ENCODE measurements at regions not wholly inside any gene's neighbourhood (a gene's known extent, or its start where the extent isn't known, plus 50 kb on each side); places are given as distances from the start of the nearest gene placed in this dataset.
"Not testable (repeated sequence)": the region's sequence is repeated elsewhere in the genome, so short reads cannot be mapped to it uniquely, and the experiment has no call there.

DNA sequence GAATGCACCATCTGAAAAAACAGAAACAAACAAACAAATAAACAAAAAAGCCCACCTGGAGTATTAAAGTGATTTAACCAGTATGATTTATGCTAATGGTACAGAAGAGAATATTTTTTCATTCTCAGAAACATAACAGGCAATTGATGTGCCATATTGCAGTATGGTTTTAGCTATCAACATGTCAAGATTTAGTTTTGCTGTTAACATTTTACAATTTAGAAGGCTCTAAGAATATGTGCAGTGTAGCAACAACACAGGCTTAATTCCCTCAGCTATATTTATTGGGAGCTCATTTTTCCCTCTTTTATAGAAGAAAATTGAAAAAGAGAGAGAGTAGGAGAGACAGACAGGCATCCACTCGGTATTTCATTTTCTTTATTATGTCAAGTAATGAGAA, 1022.7 kb upstream of the CITED2 start:
- no peak for DNase-seq

DNA sequence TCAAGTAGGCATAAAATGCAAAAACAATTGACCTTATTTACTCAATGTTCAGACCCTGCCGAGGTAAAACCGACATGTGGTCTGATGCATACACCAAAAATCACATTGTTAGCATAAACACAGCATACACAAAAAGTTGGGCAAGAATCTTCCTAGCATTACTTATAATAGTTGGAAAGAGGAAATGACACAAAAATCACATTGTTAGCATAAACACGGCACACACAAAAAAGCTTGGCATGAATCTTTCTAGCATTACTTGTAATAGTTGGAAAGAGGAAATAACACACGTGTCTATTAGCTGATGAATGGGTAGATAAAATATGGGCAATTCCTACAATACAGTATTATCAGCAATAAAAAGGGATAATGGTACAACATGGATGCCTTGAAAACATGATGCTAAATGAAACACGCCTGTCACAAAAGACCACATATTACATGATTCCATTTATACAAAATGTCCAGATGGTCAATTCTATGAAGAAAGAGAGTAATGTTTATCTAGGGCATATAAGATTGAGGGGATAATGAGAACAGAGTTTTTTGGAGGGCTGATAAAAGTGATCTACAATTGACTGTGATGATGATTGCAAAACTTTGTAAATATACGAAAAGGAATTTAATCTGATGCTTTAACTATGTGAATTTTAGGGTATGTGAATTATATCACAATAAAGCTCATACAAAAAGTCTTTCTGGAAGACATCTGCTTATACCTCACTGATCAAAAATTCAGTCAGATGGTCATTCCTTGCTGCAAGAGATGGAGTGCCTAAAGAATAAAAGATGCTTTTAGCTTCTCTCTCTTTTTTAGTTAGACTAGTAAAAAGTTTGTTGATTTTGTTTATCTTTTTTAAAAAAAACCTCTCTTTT, 1019.5 kb upstream of the CITED2 start:
- no peak for DNase-seq

DNA sequence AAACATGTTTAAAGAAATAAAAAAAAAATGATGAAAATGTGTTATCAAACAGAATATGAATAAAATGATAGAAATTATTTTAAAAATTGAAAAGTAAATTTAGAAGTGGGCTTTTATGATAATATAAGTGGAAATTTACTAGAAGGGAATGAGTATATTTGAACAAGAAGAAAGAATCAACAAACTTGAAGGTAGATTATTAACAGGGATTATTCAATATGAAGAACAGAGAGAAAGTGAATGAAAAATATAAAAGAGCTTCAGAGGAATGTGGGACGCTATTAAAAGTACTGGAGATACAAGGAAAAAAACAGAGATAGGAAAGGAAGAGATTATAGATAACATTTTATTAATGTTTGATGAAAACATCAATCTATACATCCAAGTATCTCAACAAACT, 1014.4 kb upstream of the CITED2 start:
- DNase-seq, result no peak

DNA sequence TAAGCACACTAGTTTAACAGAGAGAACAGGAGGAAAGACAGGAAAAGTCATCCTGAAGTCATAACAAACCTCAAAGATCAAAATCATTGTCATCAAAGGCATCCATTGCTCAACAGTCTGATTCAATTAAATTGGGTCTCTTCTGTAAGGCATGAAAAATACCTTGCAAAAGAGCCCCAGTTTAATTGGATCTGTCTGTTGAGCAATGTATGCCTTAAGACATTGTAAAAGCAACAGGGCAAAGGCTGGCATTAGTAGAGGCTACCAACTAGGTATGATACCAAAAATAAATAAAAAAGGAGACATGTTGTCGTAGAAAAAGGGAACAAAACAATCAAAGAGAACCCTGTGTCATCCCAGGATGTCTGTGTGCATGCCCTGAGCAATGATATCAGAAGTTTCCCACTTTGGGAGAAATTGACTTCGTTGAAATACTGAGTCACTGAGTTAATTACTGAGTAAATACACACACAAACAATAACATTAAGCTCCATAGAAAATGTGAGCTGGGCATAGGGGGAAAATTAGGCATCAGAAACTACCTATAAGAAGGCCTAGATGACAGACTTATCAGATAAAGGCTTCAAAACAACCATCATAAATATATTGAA, 1013.8 kb upstream of the CITED2 start:
- no peak for DNase-seq

DNA sequence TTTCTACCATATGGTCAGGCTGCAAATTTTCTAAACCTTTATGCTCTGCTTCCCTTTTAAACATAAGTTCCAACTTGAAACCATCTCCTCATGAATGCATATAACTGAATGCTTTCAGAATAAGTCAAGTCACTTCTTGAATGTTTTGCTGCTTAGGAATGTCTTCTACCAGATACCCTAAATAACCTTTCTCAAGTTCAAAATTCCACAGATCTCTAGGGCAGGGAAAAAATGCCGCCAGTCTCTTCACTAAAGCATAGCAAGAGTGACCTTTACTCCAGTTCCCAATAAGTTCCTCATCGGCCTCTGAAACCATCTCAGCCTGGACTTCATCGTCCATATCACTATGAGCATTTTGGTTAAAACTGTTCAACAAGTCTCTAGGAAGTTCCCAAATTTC, 1011.2 kb upstream of the CITED2 start:
- DNase-seq, result no peak

DNA sequence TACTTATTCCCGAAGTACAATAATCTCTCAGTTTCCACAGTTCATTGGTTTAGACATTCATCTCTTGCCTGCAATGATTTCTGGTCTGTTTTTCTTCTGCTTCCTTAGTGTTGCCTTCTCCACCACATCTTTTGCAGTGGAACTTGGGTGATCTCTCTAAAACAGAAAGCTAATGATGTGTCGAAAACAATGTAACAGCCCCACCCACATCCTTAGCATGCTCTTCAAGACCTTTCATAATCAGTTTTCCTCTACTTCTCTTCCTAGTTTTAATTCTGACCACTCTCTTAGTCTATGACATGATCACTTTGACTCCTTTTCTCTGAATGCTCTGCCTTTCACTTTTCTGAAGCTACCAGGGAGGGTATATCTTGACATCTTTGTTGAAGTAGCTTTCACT, 1007.9 kb upstream of the CITED2 start:
- no peak for DNase-seq

DNA sequence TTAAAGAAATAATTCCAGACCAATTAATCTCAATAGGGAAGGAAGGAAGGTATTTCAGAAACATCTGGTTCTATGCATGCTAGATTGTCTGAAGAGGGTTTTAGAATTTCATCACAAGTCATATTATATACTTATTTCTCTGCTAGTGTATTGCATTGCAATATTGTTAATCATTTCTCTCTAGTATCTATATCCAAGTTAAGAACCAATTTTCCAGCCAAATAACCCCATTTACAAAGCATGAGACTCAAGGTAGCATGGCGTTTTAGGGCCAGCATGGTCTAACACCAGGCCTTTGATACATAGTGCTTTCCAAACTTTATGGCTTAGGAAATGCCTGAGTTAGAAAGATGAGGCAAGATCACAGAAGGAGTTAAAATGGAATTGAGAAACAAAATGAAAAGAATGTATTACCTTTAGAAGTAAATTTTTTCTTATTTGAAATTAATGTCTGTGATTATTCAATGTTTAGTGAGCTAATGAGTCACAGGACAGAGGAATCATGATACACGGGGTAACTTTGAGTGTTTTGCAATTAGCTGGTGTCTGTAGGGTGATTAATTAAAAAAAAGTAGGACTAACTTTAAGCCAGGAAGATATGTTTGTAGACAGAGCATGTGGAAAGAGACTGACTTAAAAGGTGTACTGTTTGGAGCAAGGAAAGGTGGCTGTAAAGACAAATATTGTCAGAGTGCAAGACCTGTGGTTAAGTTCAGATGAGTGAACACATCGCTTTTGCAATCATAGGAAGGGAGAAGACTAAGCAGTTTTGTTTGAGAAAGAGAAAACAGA, 1006.2 kb upstream of the CITED2 start:
- no peak for DNase-seq

DNA sequence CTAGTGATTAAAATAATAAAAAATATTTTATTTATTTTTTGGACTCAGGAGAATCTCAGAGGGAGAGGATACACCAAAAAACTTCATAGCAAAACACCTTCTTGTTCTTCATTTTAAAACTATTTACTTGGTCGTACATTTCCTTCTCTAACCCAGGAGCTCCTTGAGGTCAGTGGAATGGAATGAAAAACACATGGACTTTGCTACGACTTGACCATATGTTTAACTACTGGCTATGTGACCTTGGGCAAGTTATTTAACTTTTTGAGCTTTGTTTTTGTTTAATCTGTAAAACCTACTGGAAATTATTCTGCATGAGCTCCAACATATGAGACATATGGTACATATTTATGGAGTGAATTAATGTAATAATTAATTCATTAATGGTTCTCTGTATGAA, 1005.5 kb upstream of the CITED2 start:
- DNase-seq, result no peak

DNA sequence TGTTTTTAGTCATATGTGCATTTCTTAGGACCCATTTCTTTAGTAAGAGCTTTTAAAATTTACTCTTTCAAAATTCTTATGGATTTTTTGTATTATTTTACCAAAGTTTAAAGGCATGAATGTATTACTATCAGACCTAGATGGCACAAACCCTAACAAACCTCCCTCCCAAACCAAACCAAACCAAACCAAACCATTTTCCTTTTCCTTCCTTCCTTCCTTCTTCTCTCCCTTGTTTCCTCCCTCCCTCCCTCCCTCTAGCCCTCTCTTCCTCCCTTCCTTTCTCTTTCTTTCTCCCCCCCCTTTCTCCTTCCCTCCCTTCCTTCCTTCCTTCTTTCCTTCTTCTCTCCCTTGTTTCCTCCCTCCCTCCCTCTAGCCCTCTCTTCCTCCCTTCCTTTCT, 1001.8 kb upstream of the CITED2 start:
- DNase-seq, result no peak

DNA sequence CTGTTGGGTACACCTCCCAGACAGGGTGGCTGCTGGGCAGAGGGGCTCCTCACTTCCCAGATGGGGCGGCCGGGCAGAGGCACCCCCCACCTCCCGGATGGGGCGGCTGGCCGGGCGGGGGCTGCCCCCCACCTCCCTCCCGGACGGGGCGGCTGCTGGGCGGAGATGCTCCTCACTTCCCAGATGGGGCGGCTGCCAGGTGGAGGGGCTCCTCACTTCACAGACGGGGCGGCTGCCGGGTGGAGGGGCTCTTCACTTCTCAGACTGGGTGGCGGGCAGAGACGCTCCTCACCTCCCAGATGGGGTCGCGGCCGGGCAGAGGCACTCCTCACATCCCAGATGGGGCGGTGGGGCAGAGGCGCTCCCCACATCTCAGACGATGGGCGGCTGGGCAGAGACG, 999.3 kb upstream of the CITED2 start:
- DNase-seq, result not testable (repeated sequence)

DNA sequence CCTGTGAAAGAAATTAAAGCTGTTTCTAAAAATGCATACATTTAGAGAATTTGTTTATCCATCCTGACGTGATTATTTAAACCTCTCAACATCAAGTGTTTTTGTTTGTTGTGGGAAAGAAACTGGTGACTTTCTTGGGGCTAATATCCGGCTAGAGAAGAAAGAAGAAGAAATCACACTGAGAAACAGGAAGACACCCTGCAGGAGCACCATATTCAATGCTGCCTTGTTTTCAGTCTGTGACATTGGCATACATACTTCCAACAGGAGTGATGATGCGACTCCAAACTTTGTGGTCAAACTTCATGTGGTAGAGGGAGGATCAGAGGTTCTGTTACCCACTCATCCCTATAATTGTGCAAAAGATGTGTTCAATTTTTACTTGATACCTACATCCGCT, 997.6 kb upstream of the CITED2 start:
- no peak for DNase-seq

DNA sequence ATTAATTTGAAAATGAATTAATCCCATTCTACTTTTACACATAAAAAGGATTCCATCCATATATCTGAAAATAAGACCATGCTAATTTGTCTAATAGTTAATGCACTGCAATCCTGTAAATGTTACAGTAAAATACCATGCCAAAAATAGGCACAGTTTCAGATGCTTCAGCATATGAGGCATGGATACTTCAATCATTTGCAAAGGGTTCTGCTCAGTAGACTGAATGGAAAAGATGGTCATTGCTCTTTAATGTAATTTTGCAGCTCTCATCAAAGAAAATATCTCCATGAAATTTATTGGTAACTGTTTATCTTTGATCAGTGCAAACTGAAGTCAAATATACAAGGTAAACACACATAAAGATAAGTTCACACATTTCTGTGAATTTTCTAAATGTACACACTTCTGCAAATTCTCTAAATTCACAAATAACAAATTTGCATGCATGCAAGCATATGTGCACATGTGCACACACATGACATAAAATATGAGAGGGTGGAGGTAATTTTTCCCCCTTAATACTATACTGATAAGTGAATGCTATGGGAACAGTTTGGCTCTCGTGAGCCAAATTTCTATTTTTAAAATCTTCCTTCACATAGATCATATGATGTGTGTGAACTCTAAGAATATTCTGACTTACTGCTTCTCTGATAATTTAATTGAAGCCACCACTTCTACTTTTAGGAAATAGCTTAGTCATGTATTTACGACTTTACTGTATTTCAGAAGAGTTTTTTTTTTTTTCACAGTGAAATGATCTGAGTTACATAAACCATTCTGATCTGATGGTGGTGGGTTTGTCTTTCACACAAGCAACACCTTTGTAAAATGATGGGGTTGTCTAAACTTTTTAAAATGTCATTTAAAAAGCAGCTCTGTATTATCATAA, 996.8 kb upstream of the CITED2 start:
- DNase-seq, result no peak

DNA sequence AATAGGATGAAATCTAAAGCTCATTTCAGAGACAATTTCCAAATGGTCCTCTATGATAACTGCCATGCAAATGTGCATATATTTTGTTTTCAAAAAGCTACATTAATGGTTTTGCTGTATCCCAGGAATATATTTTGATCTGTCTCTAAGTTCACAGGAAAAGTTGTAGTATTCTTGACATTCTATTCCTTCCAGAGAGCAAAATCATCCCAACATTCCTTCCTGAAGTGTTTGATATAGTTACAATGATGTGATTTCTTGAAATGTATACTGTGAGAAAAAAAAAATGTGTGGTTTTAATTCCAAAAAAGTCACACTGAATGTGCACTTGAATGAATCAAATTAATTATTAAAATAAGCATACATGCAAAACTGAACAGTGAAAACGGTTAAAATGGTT, 996.0 kb upstream of the CITED2 start:
- no peak for DNase-seq

DNA sequence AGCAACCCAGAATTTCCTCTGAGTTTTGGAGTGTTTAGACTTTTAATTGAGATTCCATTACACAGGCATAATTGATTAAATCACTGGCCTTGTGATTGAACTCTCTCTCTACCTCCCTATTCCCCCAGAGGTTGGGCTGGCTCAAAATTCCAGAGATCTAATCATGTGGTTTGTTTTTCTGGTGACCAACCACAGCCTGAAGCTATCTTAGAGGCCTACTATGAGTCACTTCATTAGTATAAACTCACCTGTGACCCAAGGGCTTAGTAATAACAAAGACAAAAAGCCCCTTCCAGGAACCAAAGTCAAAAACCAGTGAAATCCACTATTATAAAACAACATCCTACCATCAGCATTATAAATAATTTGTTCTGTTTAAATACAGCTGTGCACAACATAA, 992.5 kb upstream of the CITED2 start:
- DNase-seq, result no peak

DNA sequence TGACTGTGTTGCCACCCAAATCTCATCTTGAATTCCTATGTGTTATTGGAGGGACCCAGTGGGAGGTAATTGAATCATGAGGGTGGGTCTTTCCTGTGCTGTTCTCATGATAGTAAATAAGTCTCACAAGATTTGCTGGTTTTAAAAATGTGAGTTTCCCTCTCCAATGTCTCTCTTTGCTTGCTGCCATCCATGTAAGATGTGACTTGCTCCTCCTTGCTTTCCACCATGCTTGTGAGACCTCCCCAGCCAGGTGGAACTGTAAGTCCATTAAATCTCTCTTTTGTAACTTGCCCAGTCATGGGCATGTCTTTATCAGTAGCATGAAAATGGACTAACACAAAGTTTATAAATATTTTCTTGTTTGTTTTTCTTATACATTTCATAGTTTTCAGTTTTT, 990.5 kb upstream of the CITED2 start:
- no peak for DNase-seq

DNA sequence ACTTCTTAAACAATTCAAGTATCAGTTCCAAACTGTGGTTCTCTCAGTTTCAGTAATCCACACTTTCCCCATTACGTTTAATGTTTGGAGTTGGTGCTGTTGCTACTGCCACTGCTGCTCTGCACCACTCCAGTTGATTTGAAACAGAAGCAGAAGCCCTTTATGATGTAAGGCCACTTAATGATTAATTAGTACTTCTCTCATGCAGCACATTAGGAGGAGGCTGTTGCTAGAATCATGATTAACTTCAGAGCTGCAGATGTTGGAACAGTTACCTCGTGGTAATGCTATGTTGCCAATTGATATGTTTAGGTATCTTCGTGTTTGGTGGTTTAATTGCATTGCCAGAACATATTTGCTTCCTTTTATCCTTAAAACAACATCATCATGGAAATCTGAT, 986.2 kb upstream of the CITED2 start:
- no peak for DNase-seq

DNA sequence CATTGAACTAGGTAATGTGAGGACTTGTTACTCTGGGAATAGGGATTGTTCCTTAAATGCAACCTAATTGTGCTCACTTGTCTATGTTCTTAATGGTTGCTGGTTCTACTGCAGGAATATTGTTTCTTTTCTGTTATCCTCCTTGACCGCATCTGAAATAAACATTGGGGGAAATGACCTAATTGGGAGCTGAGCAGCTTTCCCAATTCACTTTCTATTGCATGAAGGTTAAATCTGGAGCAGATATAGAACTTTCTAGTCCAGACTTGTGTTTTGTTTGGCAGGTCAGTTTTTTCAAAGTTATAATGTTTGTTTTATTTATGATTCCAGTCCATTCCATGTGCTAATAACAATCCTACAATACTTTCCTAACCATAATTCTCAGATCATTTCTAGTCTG, 981.0 kb upstream of the CITED2 start:
- DNase-seq, result no peak

DNA sequence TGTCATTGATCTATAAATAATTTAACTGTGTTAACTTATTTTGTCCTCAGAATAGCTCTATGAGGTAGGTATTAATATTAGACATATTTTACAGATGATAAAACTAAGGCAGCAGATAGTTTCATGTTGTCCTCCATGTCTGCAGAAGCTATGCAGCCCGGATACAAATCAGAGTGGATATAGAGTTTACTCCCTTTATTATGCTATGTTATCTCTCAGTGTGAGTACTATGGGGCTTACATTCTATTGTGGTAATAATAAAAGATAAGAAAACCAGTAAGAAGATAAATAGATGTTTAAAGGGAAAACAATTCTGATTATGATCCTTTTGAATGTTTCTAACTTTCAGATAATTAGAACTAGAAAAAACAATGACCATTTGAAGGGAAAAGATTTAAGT, 979.8 kb upstream of the CITED2 start:
- no peak for DNase-seq

DNA sequence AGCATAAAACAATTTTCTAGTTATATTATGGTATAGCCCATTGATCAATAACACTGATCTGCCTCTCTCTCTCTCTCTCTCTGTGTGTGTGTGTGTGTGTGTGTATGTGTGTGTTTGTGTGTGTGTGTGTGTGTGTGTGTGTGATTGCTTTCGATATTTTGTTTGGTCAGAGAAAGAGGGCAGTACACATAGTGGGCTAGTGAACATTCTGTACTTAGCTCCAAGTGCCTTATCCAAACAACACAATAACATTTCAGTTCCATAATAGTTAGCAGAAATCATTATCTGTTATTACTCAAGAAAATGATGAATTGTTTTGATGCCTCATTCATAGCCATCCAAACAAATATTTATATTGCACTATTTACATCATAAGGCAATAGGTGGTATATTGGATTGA, 979.1 kb upstream of the CITED2 start:
- no peak for DNase-seq

DNA sequence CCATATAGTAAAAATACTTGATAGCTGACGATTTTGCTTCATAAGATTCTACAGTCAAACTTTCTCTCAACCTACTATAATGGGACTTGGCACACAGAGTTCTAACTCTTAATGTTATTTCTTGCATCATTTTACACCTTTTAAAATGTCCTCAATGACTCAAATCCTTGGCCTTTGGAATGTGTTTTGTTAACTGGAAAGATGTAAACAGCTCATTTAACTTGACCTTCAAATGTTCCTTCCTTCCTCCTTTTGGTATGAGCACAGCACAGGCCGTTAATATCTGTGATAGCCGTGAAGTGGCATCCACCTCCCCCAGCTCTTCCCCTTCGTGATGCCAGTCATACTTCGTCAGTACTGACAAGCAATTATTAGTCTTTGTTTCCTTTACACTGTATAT, 972.0 kb upstream of the CITED2 start:
- no peak for DNase-seq

DNA sequence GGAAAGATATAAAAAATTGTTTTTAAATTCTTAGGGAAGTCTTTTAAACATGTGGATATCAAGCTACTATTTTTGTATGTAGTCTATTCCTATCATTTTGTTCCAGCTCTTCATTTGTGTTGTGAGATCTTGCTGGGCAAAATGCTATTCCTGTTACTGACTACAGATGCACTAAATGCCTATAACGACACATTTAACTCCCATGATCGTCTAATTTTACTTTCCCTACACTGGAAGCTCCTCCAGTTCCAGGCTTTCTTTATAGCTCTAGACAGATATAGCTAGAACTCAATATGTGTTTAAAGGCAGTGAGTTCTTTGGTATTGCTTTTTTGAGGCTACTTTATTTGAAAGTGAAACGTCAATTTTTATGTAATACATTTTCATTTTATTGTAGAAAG, 971.5 kb upstream of the CITED2 start:
- DNase-seq, result no peak

DNA sequence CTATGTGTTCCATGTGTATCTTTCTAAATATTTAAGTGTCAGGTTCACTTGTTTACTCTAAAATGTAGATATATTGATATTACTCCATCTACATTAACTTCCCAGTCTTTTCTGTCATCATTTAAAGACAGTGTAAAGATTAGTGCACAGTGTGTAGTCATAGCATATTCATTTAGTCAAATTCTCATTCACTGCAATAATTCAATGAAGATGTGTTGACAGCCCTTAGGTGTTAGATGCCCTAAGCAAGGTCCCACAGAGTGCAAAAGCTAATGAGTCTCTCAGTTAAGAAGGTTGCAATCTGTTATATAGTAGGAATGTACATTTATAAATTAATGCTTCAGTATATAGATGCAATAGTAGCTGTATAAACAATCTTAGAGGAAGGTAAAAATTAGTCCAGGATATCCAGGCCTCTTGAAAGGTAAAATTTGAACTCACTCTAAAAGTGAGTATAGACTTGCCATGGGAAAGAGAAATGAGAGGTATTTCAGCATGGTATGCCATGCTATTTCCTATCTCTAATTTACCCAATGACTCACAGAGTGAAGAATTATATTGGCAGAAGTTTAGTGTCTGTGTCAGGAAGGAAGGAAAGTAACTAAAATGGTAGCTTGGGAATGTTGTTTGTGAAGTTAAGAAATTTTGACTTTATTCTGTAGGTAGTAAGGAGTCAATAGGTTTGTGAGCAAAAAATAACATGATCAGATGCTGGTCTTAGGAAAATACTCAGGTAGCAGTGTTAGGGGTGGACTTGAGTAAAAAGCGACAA, 969.9 kb upstream of the CITED2 start:
- no peak for DNase-seq
